GM23248 (cell line): ENCODE measurements at regions not wholly inside any gene's neighbourhood (a gene's known extent, or its start where the extent isn't known, plus 50 kb on each side); places are given as distances from the start of the nearest gene placed in this dataset.

Experiments used
- EZH2 ChIP-seq: fragments of 200-600 bp; sonication (generic); IDR thresholded peaks from 2 replicates; pipeline ENCODE4 v1.6.1; 2018; ENCODE audit warnings: antibody characterized with exemption, mild to moderate bottlenecking; ENCODE audit not compliant: insufficient read depth, poor library complexity, severe bottlenecking
- EZH2phosphoT487 ChIP-seq: fragments of 200-600 bp; sonication (generic); IDR thresholded peaks from 2 replicates; pipeline ENCODE4 v1.6.1; 2018; ENCODE audit warnings: antibody characterized with exemption, moderate library complexity, mild to moderate bottlenecking, low read depth; ENCODE audit not compliant: insufficient read depth

GRCh38 chr2:107698861-107699260, 127.8 kb upstream of the RGPD4 start:
- TF ChIP-seq EZH2phosphoT487 (no peak), EZH2 (no peak)
